HCT116 (cell line): ENCODE measurements at regions not wholly inside any gene's neighbourhood (a gene's known extent, or its start where the extent isn't known, plus 50 kb on each side); places are given as distances from the start of the nearest gene placed in this dataset.

Experiments
- ATAC-seq: fragments of 200-7000 bp; cut with Tn5 transposase; 2 replicates; pipeline ENCODE4 v1.9.1; 2020; ENCODE audit warnings: mild to moderate bottlenecking, moderate library complexity
- BruUV-seq: library from RNA; stranded (reverse); fragments of 400-500 nt; replicated peaks from 2 replicates; lab custom pipeline; 2021; lab: Mats Ljungman, UMichigan
- CTCF ChIA-PET: fragments of 300-600 bp; sonication (Branson Sonifier 250); formaldehyde crosslinking; loops from one replicate; lab custom pipeline; 2021; ENCODE audit warnings: antibody characterized with exemption; lab: Charles Lee
- POLR2A ChIA-PET: fragments of 300-600, 350-600 bp; sonication (Branson Sonifier 250); formaldehyde crosslinking; loops from one replicate; lab custom pipeline; 2021; ENCODE audit warnings: antibody characterized with exemption; lab: Charles Lee
- RAD21 ChIA-PET, 2 experiments: fragments of 300-600 bp; sonication (Branson Sonifier 250); formaldehyde crosslinking; loops; one replicate each; lab custom pipeline; 2023; ENCODE audit warnings: low total read pairs in 2 of 2; ENCODE audit not compliant: uncharacterized antibody in 2 of 2, unreplicated experiment in 2 of 2, low non-redundant PET in 1 of 2; lab: Charles Lee
- DNase-seq: peaks from one replicate; pipeline ENCODE4 v3.0.0-alpha.2; 2010; ENCODE audit warnings: low read depth, low spot score
- H2AFZ ChIP-seq: fragments of 200-600 bp; shearing (Covaris generic), sonication (generic); 2 replicates; pipeline ENCODE4 v1.6.1; 2017; ENCODE audit warnings: low read depth, mixed run types, mixed read lengths, antibody characterized with exemption, low read length; ENCODE audit not compliant: poor library complexity, severe bottlenecking
- H3K27ac ChIP-seq: 2 replicates; pipeline ENCODE4 v1.5.1; 2012; ENCODE audit warnings: low read depth, low read length
- H3K27me3 ChIP-seq: fragments of 200-600 bp; sonication (generic); 2 replicates; pipeline ENCODE4 v1.6.1; 2016; ENCODE audit warnings: mixed run types, low read length, mixed read lengths; ENCODE audit not compliant: insufficient read depth
- H3K36me3 ChIP-seq, 2 experiments: fragments of 200-500 bp in 1 of 2; fragments of 200-600 bp in 1 of 2; sonication (Bioruptor generic) in 1 of 2; sonication (generic) in 1 of 2; 2 replicates each; pipeline versions ENCODE4 v1.5.1 to v1.6.1; 2014 to 2016; ENCODE audit warnings: low read length in 2 of 2, inconsistent platforms in 1 of 2, mixed read lengths in 1 of 2, mixed run types in 1 of 2; ENCODE audit not compliant: insufficient read depth in 2 of 2, control insufficient read depth in 1 of 2
- H3K4me1 ChIP-seq, 2 experiments: fragments of 200-600 bp in 1 of 2; sonication (generic) in 1 of 2; 2 replicates each; pipeline versions ENCODE4 v1.5.1 to v1.6.1; 2012 to 2017; ENCODE audit warnings: low read length in 2 of 2, inconsistent platforms in 1 of 2, mild to moderate bottlenecking in 1 of 2, mixed read lengths in 1 of 2, mixed run types in 1 of 2, moderate library complexity in 1 of 2; ENCODE audit not compliant: insufficient read depth in 2 of 2, control insufficient read depth in 1 of 2
- H3K4me2 ChIP-seq: fragments of 200-600 bp; sonication (generic); 2 replicates; pipeline ENCODE4 v1.6.1; 2017; ENCODE audit warnings: mixed run types, low read length, mixed read lengths
- H3K4me3 ChIP-seq, 2 experiments: fragments of 200-600 bp in 1 of 2; sonication (generic) in 1 of 2; replicated peaks in 1 of 2; 2 replicates each; pipeline ENCODE4 v1.5.1; 2011 to 2016; ENCODE audit warnings: low read length in 2 of 2, control low read depth in 1 of 2, low read depth in 1 of 2, mild to moderate bottlenecking in 1 of 2, mixed read lengths in 1 of 2, mixed run types in 1 of 2
- H3K79me2 ChIP-seq: fragments of 200-600 bp; sonication (generic); 2 replicates; pipeline ENCODE4 v1.6.1; 2017; ENCODE audit warnings: mild to moderate bottlenecking, mixed run types, low read length, moderate library complexity, mixed read lengths; ENCODE audit not compliant: insufficient read depth
- H3K9ac ChIP-seq: fragments of 200-600 bp; sonication (generic); 2 replicates; pipeline ENCODE4 v1.6.1; 2016; ENCODE audit warnings: low read length, mixed read lengths
- H3K9me2 ChIP-seq: fragments of 200-600 bp; sonication (generic), shearing (Covaris generic); 2 replicates; pipeline ENCODE4 v1.6.1; 2017; ENCODE audit warnings: mixed run types, mild to moderate bottlenecking, moderate library complexity; ENCODE audit not compliant: insufficient read depth
- H3K9me3 ChIP-seq, 2 experiments: fragments of 200-500 bp in 1 of 2; fragments of 200-600 bp in 1 of 2; sonication (Bioruptor generic) in 1 of 2; sonication (generic) in 1 of 2; 2 replicates each; pipeline ENCODE4 v1.6.1; 2014 to 2017; ENCODE audit warnings: low read length in 2 of 2, mixed read lengths in 2 of 2, inconsistent platforms in 1 of 2, low read depth in 1 of 2, mild to moderate bottlenecking in 1 of 2, mixed run types in 1 of 2, moderate library complexity in 1 of 2; ENCODE audit not compliant: control insufficient read depth in 1 of 2, insufficient read depth in 1 of 2
- H4K20me1 ChIP-seq: fragments of 200-600 bp; sonication (generic), shearing (Covaris generic); 2 replicates; pipeline ENCODE4 v1.6.1; 2017; ENCODE audit warnings: mixed run types, mild to moderate bottlenecking, moderate library complexity; ENCODE audit not compliant: insufficient read depth
- CBX3 ChIP-seq: IDR thresholded peaks from 2 replicates; pipeline ENCODE4 v1.6.1; 2012; ENCODE audit warnings: low read depth
- CEBPB ChIP-seq: IDR thresholded peaks from 2 replicates; pipeline ENCODE4 v1.6.1; 2012; ENCODE audit warnings: low read depth
- ELF1 ChIP-seq: IDR thresholded peaks from 2 replicates; pipeline ENCODE4 v1.6.1; 2012; ENCODE audit warnings: low read depth, borderline replicate concordance
- EZH2 ChIP-seq: fragments of 200-600 bp; sonication (generic); IDR thresholded peaks from 2 replicates; pipeline ENCODE4 v1.6.1; 2017; ENCODE audit warnings: antibody characterized with exemption, mixed run types
- EZH2phosphoT487 ChIP-seq: fragments of 200-600 bp; IDR thresholded peaks from 2 replicates; pipeline ENCODE4 v1.6.1; 2018; ENCODE audit warnings: antibody characterized with exemption, borderline replicate concordance
- FOSL1 ChIP-seq: IDR thresholded peaks from 2 replicates; pipeline ENCODE4 v1.6.1; 2012; ENCODE audit warnings: low read depth
- JUND ChIP-seq: IDR thresholded peaks from 2 replicates; pipeline ENCODE4 v1.6.1; 2012
- POLR2AphosphoS5 ChIP-seq: IDR thresholded peaks from 2 replicates; pipeline ENCODE4 v1.6.1; 2011; ENCODE audit warnings: mild to moderate bottlenecking, low read depth, low read length, moderate library complexity
- SIN3A ChIP-seq: IDR thresholded peaks from 2 replicates; pipeline ENCODE4 v1.6.1; 2012; ENCODE audit warnings: low read depth
- SP1 ChIP-seq: IDR thresholded peaks from 2 replicates; pipeline ENCODE4 v1.6.1; 2012; ENCODE audit warnings: low read depth
- TCF7L2 ChIP-seq: IDR thresholded peaks from 2 replicates; pipeline ENCODE4 v1.7.0; 2011; ENCODE audit warnings: borderline replicate concordance, inconsistent platforms; ENCODE audit not compliant: insufficient read depth, insufficient read length; ENCODE audit errors: extremely low read depth
- YY1 ChIP-seq: IDR thresholded peaks from 2 replicates; pipeline ENCODE4 v1.6.1; 2011; ENCODE audit warnings: low read length, low read depth, moderate library complexity, mild to moderate bottlenecking; ENCODE audit not compliant: insufficient replicate concordance; ENCODE audit errors: extremely low read depth
- intact Hi-C: fragments of 100-400 bp; cut with micrococcal nuclease; formaldehyde crosslinking; loops from 2 replicates; pipeline ENCODE4 v1.10.0; 2022
- TF ChIP-seq, protein P1 (sequence below): IDR thresholded peaks from 2 replicates; pipeline ENCODE4 v1.6.1; 2012; ENCODE audit warnings: low read depth
- TF ChIP-seq, protein P2 (sequence below): IDR thresholded peaks from 2 replicates; pipeline ENCODE4 v1.6.1; 2011; ENCODE audit warnings: mild to moderate bottlenecking, low read length, moderate library complexity; ENCODE audit not compliant: insufficient replicate concordance; ENCODE audit errors: extremely low read depth

DNA sequence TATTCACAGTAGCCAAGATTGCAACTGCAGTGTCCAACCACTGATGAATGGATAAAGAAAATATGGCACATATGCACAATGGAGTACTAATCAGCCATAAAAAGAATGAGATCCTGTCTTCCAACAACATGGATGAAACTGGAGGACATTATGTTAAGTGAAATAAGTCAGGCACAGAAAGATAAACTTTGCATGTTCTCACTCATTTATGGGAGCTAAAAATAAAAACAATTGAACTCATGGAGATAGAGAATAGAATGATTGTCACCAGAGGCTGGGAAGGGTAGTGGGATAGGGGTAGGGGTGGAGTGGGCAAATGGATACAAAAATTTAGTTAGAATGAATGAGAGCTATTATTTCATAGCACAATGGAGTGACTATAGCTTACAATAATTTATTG, 305.5 kb upstream of the ETAA1 start (continued):
- no peak for TF ChIP-seq FOSL1

DNA sequence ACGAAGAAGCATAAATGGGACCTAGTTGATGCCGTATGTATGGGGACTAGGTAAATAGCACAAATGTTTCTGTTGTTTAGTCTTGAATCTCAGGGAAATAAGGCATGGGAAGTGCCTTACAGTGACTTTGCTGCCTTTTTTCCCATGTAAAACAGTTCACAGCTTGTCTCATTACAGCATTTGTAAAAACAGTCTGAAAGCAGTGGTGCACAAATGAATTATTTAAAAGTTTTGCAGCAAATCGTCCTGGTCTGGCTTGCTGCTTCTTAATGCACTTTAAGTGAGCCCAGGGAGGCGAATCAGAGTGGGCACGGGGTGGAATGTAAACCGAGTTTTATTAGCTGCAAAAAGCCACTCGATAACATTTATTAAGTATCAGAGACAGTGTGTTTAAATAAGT, 302.0 kb upstream of the ETAA1 start:
- Histone ChIP-seq H3K9me2 (no peaks in the 10 kb centered on the region), H4K20me1 (no peaks in the 10 kb centered on the region), H3K4me3 (no peak overlapping the region), H3K79me2 (no peaks in the 10 kb centered on the region), H3K27ac (no peak overlapping the region), H3K4me1 (no peaks in the 10 kb centered on the region), H3K9ac (no peak overlapping the region), H3K9me3 (no peaks in the 10 kb centered on the region), H2AFZ (no peak overlapping the region), H3K4me2 (no peak overlapping the region), H3K27me3 (no peaks in the 10 kb centered on the region), H3K36me3 (no peaks in the 10 kb centered on the region)
- ATAC-seq (no peak), DNase-seq (no peak)
- intact Hi-C loops = no loop called here
- ChIA-PET CTCF (no interaction called here), RAD21 (no interaction called here), POLR2A (no interaction called here)
- BruUV-seq = no TSS peak
- TF ChIP-seq CBX3 = no peak
- no peak for TF ChIP-seq SP1
- TF ChIP-seq JUND = no peak
- no peak for TF ChIP-seq ELF1
- no peak for TF ChIP-seq FOSL1
- TF ChIP-seq EZH2 = no peak
- no peak for TF ChIP-seq CEBPB
- no peak for TF ChIP-seq YY1
- TF ChIP-seq, protein P1, sequence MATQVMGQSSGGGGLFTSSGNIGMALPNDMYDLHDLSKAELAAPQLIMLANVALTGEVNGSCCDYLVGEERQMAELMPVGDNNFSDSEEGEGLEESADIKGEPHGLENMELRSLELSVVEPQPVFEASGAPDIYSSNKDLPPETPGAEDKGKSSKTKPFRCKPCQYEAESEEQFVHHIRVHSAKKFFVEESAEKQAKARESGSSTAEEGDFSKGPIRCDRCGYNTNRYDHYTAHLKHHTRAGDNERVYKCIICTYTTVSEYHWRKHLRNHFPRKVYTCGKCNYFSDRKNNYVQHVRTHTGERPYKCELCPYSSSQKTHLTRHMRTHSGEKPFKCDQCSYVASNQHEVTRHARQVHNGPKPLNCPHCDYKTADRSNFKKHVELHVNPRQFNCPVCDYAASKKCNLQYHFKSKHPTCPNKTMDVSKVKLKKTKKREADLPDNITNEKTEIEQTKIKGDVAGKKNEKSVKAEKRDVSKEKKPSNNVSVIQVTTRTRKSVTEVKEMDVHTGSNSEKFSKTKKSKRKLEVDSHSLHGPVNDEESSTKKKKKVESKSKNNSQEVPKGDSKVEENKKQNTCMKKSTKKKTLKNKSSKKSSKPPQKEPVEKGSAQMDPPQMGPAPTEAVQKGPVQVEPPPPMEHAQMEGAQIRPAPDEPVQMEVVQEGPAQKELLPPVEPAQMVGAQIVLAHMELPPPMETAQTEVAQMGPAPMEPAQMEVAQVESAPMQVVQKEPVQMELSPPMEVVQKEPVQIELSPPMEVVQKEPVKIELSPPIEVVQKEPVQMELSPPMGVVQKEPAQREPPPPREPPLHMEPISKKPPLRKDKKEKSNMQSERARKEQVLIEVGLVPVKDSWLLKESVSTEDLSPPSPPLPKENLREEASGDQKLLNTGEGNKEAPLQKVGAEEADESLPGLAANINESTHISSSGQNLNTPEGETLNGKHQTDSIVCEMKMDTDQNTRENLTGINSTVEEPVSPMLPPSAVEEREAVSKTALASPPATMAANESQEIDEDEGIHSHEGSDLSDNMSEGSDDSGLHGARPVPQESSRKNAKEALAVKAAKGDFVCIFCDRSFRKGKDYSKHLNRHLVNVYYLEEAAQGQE = no peak
- TF ChIP-seq, protein P2, sequence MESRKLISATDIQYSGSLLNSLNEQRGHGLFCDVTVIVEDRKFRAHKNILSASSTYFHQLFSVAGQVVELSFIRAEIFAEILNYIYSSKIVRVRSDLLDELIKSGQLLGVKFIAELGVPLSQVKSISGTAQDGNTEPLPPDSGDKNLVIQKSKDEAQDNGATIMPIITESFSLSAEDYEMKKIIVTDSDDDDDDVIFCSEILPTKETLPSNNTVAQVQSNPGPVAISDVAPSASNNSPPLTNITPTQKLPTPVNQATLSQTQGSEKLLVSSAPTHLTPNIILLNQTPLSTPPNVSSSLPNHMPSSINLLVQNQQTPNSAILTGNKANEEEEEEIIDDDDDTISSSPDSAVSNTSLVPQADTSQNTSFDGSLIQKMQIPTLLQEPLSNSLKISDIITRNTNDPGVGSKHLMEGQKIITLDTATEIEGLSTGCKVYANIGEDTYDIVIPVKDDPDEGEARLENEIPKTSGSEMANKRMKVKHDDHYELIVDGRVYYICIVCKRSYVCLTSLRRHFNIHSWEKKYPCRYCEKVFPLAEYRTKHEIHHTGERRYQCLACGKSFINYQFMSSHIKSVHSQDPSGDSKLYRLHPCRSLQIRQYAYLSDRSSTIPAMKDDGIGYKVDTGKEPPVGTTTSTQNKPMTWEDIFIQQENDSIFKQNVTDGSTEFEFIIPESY = no peak
- no peak for TF ChIP-seq SIN3A
- no peak for TF ChIP-seq TCF7L2
- TF ChIP-seq EZH2phosphoT487 = no peak
- TF ChIP-seq POLR2AphosphoS5 = no peak
